ENCODE measurements at regions not wholly inside any gene's neighbourhood (a gene's known extent, or its start where the extent isn't known, plus 50 kb on each side); places are given as distances from the start of the nearest gene placed in this dataset.

DNA sequence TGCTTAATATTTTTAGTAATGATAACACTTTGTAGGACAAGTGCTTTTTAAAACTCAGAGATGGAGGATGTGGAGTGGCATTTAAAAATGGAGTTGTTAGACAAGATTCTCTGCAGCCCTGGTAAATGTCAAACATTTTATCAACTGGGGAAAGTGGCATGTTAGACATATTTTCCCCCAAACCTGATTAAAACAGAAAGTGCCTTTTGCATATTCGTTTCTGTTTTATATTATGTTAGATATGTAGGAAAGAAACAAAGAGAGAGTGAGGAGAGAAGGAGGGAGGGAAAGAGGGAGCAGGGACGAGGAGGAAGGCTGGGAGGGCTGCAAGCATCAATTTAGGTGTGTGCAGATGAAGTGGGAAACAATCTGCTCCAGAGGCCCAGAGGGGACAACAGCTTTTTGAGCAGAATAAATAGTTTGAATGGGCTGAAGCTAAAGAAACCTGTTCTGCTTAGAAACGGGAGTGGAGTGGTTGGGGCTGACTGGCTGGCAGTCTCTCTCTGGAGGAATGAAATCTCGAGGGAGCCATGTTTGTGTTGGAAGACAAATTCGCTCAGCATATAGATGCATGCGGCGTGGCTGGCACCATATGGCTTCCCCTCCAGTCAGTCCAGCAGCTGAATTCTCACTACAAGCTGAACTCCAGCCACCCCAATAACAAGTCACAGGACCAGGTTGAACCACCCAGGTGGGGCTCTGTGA, 502.2 kb downstream of the AJAP1 start:
- Mint-ChIP-seq H3K4me1 (ENCODE audit: low read depth, unreplicated experiment) (no peaks in the 10 kb centered on the region), H3K4me3 (ENCODE audit: unreplicated experiment) (no peak overlapping the region), H3K27ac (ENCODE audit: unreplicated experiment) (no peak overlapping the region), H3K9me3 (ENCODE audit: unreplicated experiment) (peaks cover 26% of the 10 kb centered on the region), H3K36me3 (ENCODE audit: insufficient read depth, unreplicated experiment) (no peaks in the 10 kb centered on the region), H3K27me3 (ENCODE audit: insufficient read depth, unreplicated experiment) (no peaks in the 10 kb centered on the region)
- BruUV-seq (replicated peaks), result no TSS peak
- Histone ChIP-seq H3K4me3 (ENCODE audit: low read depth, low read length) (no peak overlapping the region), H3K27me3 (replicated peaks; ENCODE audit: control insufficient read depth, insufficient read depth, low read length) (no peaks in the 10 kb centered on the region), H3K9me3 (no peaks in the 10 kb centered on the region), H3K4me1 (no peaks in the 10 kb centered on the region), H3K36me3 (ENCODE audit: control insufficient read depth, insufficient read depth, low read length) (no peaks in the 10 kb centered on the region)
- CTCF ChIA-PET, result no interaction called here
- DNase-seq, result no peak
- intact Hi-C loops (cut with micrococcal nuclease; ENCODE audit: unreplicated experiment), result no loop called here
- TF ChIP-seq, protein P1, sequence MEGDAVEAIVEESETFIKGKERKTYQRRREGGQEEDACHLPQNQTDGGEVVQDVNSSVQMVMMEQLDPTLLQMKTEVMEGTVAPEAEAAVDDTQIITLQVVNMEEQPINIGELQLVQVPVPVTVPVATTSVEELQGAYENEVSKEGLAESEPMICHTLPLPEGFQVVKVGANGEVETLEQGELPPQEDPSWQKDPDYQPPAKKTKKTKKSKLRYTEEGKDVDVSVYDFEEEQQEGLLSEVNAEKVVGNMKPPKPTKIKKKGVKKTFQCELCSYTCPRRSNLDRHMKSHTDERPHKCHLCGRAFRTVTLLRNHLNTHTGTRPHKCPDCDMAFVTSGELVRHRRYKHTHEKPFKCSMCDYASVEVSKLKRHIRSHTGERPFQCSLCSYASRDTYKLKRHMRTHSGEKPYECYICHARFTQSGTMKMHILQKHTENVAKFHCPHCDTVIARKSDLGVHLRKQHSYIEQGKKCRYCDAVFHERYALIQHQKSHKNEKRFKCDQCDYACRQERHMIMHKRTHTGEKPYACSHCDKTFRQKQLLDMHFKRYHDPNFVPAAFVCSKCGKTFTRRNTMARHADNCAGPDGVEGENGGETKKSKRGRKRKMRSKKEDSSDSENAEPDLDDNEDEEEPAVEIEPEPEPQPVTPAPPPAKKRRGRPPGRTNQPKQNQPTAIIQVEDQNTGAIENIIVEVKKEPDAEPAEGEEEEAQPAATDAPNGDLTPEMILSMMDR (IDR thresholded peaks at IDR 0.05; ENCODE audit: insufficient read depth in 1 of 2, low read depth in 1 of 2, low read length in 1 of 2, severe bottlenecking in 1 of 2, unreplicated experiment in 1 of 2), result no peak
- POLR2A ChIA-PET, result no interaction called here

DNA sequence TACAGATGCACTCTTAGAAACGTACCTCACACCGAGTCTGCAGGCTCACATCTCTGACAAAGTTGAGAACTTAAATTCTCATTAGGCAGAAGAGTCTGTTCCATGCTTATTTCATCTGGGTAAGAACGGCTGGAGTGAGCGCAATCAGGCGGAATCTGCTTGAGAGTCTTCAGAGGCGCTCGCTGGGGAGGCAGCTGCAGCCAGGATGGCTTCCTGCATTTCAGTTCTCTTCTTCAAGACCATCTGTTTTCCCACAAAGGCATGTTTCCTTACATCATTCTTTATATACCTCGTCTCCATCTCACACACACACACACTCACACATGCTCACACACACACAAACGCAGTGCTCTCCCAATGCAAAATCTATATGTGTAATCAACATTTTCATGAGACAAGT, 497.1 kb downstream of the AJAP1 start:
- Histone ChIP-seq H3K9me3 (no peaks in the 10 kb centered on the region), H3K4me1 (no peaks in the 10 kb centered on the region), H3K36me3 (ENCODE audit: control insufficient read depth, insufficient read depth, low read length) (no peaks in the 10 kb centered on the region), H3K27me3 (replicated peaks; ENCODE audit: control insufficient read depth, insufficient read depth, low read length) (no peaks in the 10 kb centered on the region), H3K4me3 (ENCODE audit: low read depth, low read length) (no peak overlapping the region)
- Mint-ChIP-seq H3K4me1 (ENCODE audit: low read depth, unreplicated experiment) (no peaks in the 10 kb centered on the region), H3K27ac (ENCODE audit: unreplicated experiment) (no peak overlapping the region), H3K27me3 (ENCODE audit: insufficient read depth, unreplicated experiment) (no peaks in the 10 kb centered on the region), H3K36me3 (ENCODE audit: insufficient read depth, unreplicated experiment) (no peaks in the 10 kb centered on the region), H3K9me3 (ENCODE audit: unreplicated experiment) (peaks cover 6% of the 10 kb centered on the region), H3K4me3 (ENCODE audit: unreplicated experiment) (no peak overlapping the region)
- intact Hi-C loops (cut with micrococcal nuclease; ENCODE audit: unreplicated experiment), result no loop called here
- no TSS peak for BruUV-seq (replicated peaks)
- no peak for DNase-seq
- POLR2A ChIA-PET, result no interaction called here
- CTCF ChIA-PET, result no interaction called here
- TF ChIP-seq, protein P1 (IDR thresholded peaks at IDR 0.05; ENCODE audit: insufficient read depth in 1 of 2, low read depth in 1 of 2, low read length in 1 of 2, severe bottlenecking in 1 of 2, unreplicated experiment in 1 of 2), result no peak

DNA sequence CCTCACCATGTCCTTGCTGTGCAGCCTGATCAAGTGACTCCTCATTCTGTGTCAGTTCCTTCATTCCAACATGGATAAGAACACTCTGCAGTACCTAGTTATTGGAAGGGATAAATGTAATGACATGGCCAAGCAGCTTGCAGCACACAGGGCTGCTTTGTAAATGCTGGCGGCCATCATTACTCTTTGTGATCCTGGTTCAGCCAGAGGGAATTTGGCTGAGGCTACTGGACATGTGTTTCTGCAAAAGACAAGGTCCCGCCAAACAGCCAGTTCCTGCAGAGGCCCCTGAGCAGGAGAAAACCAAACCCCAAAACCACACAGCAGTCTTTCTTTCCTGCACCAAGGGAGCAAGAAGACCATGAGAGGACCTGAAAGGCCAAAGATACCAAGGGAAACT, 495.8 kb downstream of the AJAP1 start:
- POLR2A ChIA-PET, result no interaction called here
- H3K9me3 ChIP-seq, result no peaks in the 10 kb centered on the region
- no peaks in the 10 kb centered on the region for H3K36me3 Mint-ChIP-seq (ENCODE audit: insufficient read depth, unreplicated experiment)

More for the DNA sequence above, 495.8 kb downstream of the AJAP1 start:
- no peak overlapping the region for H3K4me3 Mint-ChIP-seq (ENCODE audit: unreplicated experiment)
- no peak overlapping the region for H3K27ac Mint-ChIP-seq (ENCODE audit: unreplicated experiment)
- intact Hi-C loops (cut with micrococcal nuclease; ENCODE audit: unreplicated experiment), result no loop called here
- H3K4me1 ChIP-seq, result no peaks in the 10 kb centered on the region
- H3K4me3 ChIP-seq (ENCODE audit: low read depth, low read length), result no peak overlapping the region
- no peaks in the 10 kb centered on the region for H3K36me3 ChIP-seq (ENCODE audit: control insufficient read depth, insufficient read depth, low read length)
- no peak for DNase-seq
- H3K27me3 Mint-ChIP-seq (ENCODE audit: insufficient read depth, unreplicated experiment), result peaks cover 5% of the 10 kb centered on the region
- CTCF ChIA-PET, result no interaction called here
- H3K9me3 Mint-ChIP-seq (ENCODE audit: unreplicated experiment), result no peaks in the 10 kb centered on the region
- TF ChIP-seq, protein P1 (IDR thresholded peaks at IDR 0.05; ENCODE audit: insufficient read depth in 1 of 2, low read depth in 1 of 2, low read length in 1 of 2, severe bottlenecking in 1 of 2, unreplicated experiment in 1 of 2), result no peak
- no peaks in the 10 kb centered on the region for H3K27me3 ChIP-seq (replicated peaks; ENCODE audit: control insufficient read depth, insufficient read depth, low read length)
- no TSS peak for BruUV-seq (replicated peaks)
- H3K4me1 Mint-ChIP-seq (ENCODE audit: low read depth, unreplicated experiment), result no peaks in the 10 kb centered on the region

Data from Caco-2 (cell line).